Hepatocyte (in vitro differentiated cells): ENCODE measurements at regions not wholly inside any gene's neighbourhood (a gene's known extent, or its start where the extent isn't known, plus 50 kb on each side); places are given as distances from the start of the nearest gene placed in this dataset.

Experiments used
- DNase-seq: peaks from one replicate; pipeline ENCODE4 v3.0.0-alpha.2; 2016; ENCODE audit warnings: low spot score
- H2AFZ ChIP-seq: fragments of 200-600 bp; sonication (generic); 2 replicates; pipeline ENCODE4 v1.6.0; 2016; ENCODE audit warnings: antibody characterized with exemption, mild to moderate bottlenecking
- H3K27ac ChIP-seq: fragments of 200-600 bp; sonication (generic); 2 replicates; pipeline ENCODE4 v1.5.1; 2016; ENCODE audit warnings: mild to moderate bottlenecking
- H3K27me3 ChIP-seq: fragments of 200-600 bp; sonication (generic); 2 replicates; pipeline ENCODE4 v1.6.1; 2016
- H3K36me3 ChIP-seq: fragments of 200-600 bp; sonication (generic); replicated peaks from 2 replicates; pipeline ENCODE4 v1.5.1; 2016; ENCODE audit warnings: low read depth; ENCODE audit not compliant: insufficient read depth
- H3K4me1 ChIP-seq: fragments of 200-600 bp; sonication (generic); 2 replicates; pipeline ENCODE4 v1.5.1; 2016; ENCODE audit warnings: mild to moderate bottlenecking, moderate library complexity; ENCODE audit not compliant: insufficient read depth
- H3K4me2 ChIP-seq: fragments of 200-600 bp; sonication (generic); 2 replicates; pipeline ENCODE4 v1.6.0; 2016
- H3K4me3 ChIP-seq: fragments of 200-600 bp; sonication (generic); 2 replicates; pipeline ENCODE4 v1.5.1; 2016; ENCODE audit warnings: mild to moderate bottlenecking
- H3K79me2 ChIP-seq: fragments of 200-600 bp; sonication (generic); 2 replicates; pipeline ENCODE4 v1.6.0; 2017; ENCODE audit warnings: mild to moderate bottlenecking
- H3K9me2 ChIP-seq: fragments of 200-600 bp; sonication (generic); replicated peaks from 2 replicates; pipeline ENCODE4 v1.6.0; 2017; ENCODE audit warnings: mild to moderate bottlenecking; ENCODE audit not compliant: insufficient read depth
- H3K9me3 ChIP-seq: fragments of 200-600 bp; sonication (generic); 2 replicates; pipeline ENCODE4 v1.5.1; 2016; ENCODE audit warnings: low read depth, mild to moderate bottlenecking
- H4K20me1 ChIP-seq: fragments of 200-600 bp; sonication (generic); 2 replicates; pipeline ENCODE4 v1.6.0; 2016; ENCODE audit warnings: mild to moderate bottlenecking; ENCODE audit not compliant: insufficient read depth, poor library complexity, severe bottlenecking
- EZH2 ChIP-seq: fragments of 200-600 bp; sonication (generic); IDR thresholded peaks from 2 replicates; pipeline ENCODE4 v1.6.1; 2016; ENCODE audit warnings: antibody characterized with exemption, mild to moderate bottlenecking, borderline replicate concordance
- EZH2phosphoT487 ChIP-seq: fragments of 200-600 bp; sonication (generic); IDR thresholded peaks from one replicate; pipeline ENCODE4 v1.6.1; 2018; ENCODE audit warnings: antibody characterized with exemption, mild to moderate bottlenecking, low read depth, moderate library complexity; ENCODE audit not compliant: unreplicated experiment, severe bottlenecking
- WGBS: methylation state at CpG from one replicate; pipeline ENCODE4 v1.1.6; 2016; ENCODE audit warnings: low lambda C conversion rate; ENCODE audit errors: missing lambda C conversion rate; 5-methylcytosine and 5-hydroxymethylcytosine counted together
- TF ChIP-seq, protein P1 (sequence below): fragments of 200-600 bp; sonication (generic); IDR thresholded peaks from 2 replicates; pipeline ENCODE4 v1.5.1; 2016; ENCODE audit warnings: antibody characterized with exemption, mild to moderate bottlenecking; ENCODE audit not compliant: poor library complexity

DNA sequence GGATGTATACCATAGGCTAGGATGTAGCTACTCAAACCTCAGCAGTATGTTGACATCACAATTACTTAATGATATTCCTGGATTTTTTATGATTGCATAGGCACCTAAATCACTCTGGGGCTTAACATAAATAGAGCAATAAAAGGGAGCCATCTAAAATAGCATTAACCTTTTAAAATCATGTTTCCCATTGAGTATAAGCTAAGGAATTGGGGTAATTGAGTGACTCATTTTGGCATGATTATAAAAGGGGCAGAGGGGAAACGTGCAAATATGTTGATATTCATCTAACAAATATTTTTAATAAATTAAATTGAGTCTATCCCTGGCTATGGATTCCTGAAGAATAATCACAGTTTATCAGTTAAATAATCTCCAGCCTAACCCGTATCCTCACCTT, 74.0 kb upstream of the ADGRF1 start:
- H3K4me2 ChIP-seq = no peak overlapping the region
- no peaks in the 10 kb centered on the region for H4K20me1 ChIP-seq
- no peaks in the 10 kb centered on the region for H3K27me3 ChIP-seq
- 97% methylated on average over 2 of the region's 2 CpGs for WGBS
- H3K4me3 ChIP-seq = no peak overlapping the region
- H3K27ac ChIP-seq = peak overlapping the region; percentile 64
- TF ChIP-seq EZH2 = no peak
- TF ChIP-seq EZH2phosphoT487 = no peak
- TF ChIP-seq, protein P1, sequence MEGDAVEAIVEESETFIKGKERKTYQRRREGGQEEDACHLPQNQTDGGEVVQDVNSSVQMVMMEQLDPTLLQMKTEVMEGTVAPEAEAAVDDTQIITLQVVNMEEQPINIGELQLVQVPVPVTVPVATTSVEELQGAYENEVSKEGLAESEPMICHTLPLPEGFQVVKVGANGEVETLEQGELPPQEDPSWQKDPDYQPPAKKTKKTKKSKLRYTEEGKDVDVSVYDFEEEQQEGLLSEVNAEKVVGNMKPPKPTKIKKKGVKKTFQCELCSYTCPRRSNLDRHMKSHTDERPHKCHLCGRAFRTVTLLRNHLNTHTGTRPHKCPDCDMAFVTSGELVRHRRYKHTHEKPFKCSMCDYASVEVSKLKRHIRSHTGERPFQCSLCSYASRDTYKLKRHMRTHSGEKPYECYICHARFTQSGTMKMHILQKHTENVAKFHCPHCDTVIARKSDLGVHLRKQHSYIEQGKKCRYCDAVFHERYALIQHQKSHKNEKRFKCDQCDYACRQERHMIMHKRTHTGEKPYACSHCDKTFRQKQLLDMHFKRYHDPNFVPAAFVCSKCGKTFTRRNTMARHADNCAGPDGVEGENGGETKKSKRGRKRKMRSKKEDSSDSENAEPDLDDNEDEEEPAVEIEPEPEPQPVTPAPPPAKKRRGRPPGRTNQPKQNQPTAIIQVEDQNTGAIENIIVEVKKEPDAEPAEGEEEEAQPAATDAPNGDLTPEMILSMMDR = no peak
- H3K9me2 ChIP-seq = no peaks in the 10 kb centered on the region
- no peak for DNase-seq
- no peaks in the 10 kb centered on the region for H3K9me3 ChIP-seq
- no peak overlapping the region for H2AFZ ChIP-seq
- peaks cover 11% of the 10 kb centered on the region for H3K4me1 ChIP-seq
- H3K79me2 ChIP-seq = no peaks in the 10 kb centered on the region
- H3K36me3 ChIP-seq = no peaks in the 10 kb centered on the region

DNA sequence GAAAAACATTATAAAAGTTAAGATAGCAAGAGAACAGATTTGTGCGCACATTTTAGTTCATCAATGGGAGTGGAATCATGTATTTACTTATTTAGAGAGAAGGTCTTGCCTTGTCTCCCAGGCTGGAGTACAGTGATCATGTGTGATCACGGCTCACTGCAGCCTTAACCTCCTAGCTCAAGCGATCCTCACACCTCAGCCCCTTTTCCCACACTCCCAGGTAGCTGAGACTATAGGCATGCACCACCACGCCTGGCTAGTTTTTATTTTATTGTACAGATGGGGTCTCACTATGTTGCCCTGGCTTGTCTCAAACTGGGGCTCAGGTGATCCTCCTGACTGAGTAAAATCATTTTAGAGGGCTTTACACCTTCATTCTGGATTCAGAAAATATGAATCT, 72.3 kb upstream of the ADGRF1 start:
- H3K9me3 ChIP-seq = no peaks in the 10 kb centered on the region

DNA sequence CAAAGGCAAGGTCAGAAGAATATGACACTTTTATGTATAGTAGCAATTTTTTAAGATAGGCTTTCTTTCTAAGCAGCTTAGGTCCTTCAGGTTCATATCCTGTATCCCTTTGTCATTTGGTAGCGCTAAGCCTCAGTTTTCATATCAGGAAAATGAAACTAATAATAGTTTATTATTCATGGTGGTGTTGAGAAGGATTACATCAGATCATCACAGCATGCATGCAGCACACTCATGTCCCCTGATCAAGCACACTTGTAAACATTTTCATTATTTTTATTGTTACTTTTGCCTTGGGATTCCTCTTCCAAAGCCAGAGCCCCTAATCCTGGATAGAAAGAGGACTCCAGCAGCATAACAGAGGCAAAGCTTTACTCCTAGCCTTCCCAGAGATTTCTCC, 70.2 kb upstream of the ADGRF1 start:
- Histone ChIP-seq H3K27ac (no peak overlapping the region), H3K9me3 (no peaks in the 10 kb centered on the region), H3K36me3 (no peaks in the 10 kb centered on the region), H2AFZ (no peak overlapping the region), H3K27me3 (no peaks in the 10 kb centered on the region), H3K4me2 (no peak overlapping the region), H3K9me2 (no peaks in the 10 kb centered on the region), H3K4me1 (peaks cover 11% of the 10 kb centered on the region), H4K20me1 (no peaks in the 10 kb centered on the region), H3K79me2 (no peaks in the 10 kb centered on the region), H3K4me3 (no peak overlapping the region)
- TF ChIP-seq, protein P1 = no peak
- TF ChIP-seq EZH2 (no peak), EZH2phosphoT487 (no peak)
- DNase-seq = no peak
- WGBS = 100% methylated on average over 1 of the region's 1 CpG

More for the DNA sequence above, 72.3 kb upstream of the ADGRF1 start:
- Histone ChIP-seq H3K4me3 (no peak overlapping the region), H3K4me2 (no peak overlapping the region), H4K20me1 (no peaks in the 10 kb centered on the region), H3K27ac (no peak overlapping the region), H3K4me1 (peaks cover 11% of the 10 kb centered on the region), H3K36me3 (no peaks in the 10 kb centered on the region), H3K79me2 (no peaks in the 10 kb centered on the region), H3K9me2 (no peaks in the 10 kb centered on the region), H2AFZ (no peak overlapping the region), H3K27me3 (no peaks in the 10 kb centered on the region)
- no peak for DNase-seq
- WGBS = 90% methylated on average over 4 of the region's 4 CpGs
- TF ChIP-seq, protein P1 = no peak
- TF ChIP-seq EZH2 = no peak
- TF ChIP-seq EZH2phosphoT487 = no peak

- no peak overlapping the region for H2AFZ ChIP-seq
- no peaks in the 10 kb centered on the region for H3K27me3 ChIP-seq
- 52% methylated on average over 1 of the region's 1 CpG for WGBS
- H3K4me1 ChIP-seq = peaks cover 17% of the 10 kb centered on the region
- H3K9me3 ChIP-seq = no peaks in the 10 kb centered on the region
- no peaks in the 10 kb centered on the region for H3K79me2 ChIP-seq
- peak overlapping the region; percentile 35 for H3K27ac ChIP-seq
- no peaks in the 10 kb centered on the region for H3K36me3 ChIP-seq
- H3K9me2 ChIP-seq = no peaks in the 10 kb centered on the region
- peak overlapping the region; percentile 3 for H3K4me2 ChIP-seq
- no peaks in the 10 kb centered on the region for H4K20me1 ChIP-seq
- TF ChIP-seq, protein P1 = no peak
- TF ChIP-seq EZH2 (no peak), EZH2phosphoT487 (no peak)
- DNase-seq = peak; percentile 35
- H3K4me3 ChIP-seq = no peak overlapping the region
Observed at GRCh38 chr6:47111685-47112084, 69.6 kb upstream of the ADGRF1 start.
